ENCODE measurements at regions not wholly inside any gene's neighbourhood (a gene's known extent, or its start where the extent isn't known, plus 50 kb on each side); places are given as distances from the start of the nearest gene placed in this dataset.

DNA sequence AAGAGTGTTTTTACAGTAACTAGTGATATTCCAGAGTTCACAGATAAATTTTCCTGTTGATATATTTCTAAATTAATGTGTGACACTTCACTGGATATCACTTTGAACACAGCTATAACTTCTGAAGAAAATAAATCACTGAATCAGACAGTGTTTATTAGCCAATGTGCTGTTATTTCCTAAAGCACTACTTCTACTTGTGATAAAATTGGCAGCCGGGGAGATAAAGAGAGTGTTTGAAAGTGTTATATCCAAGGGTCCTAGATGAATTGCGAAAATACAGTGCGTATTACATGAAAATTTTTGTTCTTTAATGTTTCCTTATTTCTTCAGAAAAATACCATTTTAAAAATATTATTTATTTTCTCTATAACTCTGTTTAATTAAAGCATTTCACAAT is 417.5 kb upstream of the ARGLU1 start:
- Histone ChIP-seq H3K4me3 (ENCODE audit: insufficient read depth, low read length, poor library complexity, severe bottlenecking) (no peak overlapping the region), H3K9me2 (replicated peaks; ENCODE audit: insufficient read depth, low read length) (no peaks in the 10 kb centered on the region), H4K20me1 (ENCODE audit: low read depth, low read length) (no peaks in the 10 kb centered on the region), H3K79me2 (ENCODE audit: insufficient read depth, low read length) (no peaks in the 10 kb centered on the region), H3K4me2 (ENCODE audit: low read depth, low read length, poor library complexity, severe bottlenecking) (no peak overlapping the region), H3K27ac (ENCODE audit: low read depth, low read length) (no peak overlapping the region), H3K9me3 (ENCODE audit: insufficient read depth, low read length) (no peaks in the 10 kb centered on the region), H3F3A (ENCODE audit: insufficient read depth) (no peaks in the 10 kb centered on the region), H2AFZ (ENCODE audit: low read depth, low read length, severe bottlenecking) (no peak overlapping the region), H3K27me3 (ENCODE audit: low read length) (no peaks in the 10 kb centered on the region), H3K36me3 (ENCODE audit: low read length) (no peaks in the 10 kb centered on the region), H3K9ac (ENCODE audit: low read length) (no peak overlapping the region)
- no peak for TF ChIP-seq EZH2phosphoT487 (conservative IDR thresholded peaks at IDR 0.05; ENCODE audit: low read length)
- TF ChIP-seq, protein P1, sequence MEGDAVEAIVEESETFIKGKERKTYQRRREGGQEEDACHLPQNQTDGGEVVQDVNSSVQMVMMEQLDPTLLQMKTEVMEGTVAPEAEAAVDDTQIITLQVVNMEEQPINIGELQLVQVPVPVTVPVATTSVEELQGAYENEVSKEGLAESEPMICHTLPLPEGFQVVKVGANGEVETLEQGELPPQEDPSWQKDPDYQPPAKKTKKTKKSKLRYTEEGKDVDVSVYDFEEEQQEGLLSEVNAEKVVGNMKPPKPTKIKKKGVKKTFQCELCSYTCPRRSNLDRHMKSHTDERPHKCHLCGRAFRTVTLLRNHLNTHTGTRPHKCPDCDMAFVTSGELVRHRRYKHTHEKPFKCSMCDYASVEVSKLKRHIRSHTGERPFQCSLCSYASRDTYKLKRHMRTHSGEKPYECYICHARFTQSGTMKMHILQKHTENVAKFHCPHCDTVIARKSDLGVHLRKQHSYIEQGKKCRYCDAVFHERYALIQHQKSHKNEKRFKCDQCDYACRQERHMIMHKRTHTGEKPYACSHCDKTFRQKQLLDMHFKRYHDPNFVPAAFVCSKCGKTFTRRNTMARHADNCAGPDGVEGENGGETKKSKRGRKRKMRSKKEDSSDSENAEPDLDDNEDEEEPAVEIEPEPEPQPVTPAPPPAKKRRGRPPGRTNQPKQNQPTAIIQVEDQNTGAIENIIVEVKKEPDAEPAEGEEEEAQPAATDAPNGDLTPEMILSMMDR (IDR thresholded peaks at IDR 0.05; ENCODE audit: insufficient read depth, low read length, poor library complexity, severe bottlenecking), result no peak

DNA sequence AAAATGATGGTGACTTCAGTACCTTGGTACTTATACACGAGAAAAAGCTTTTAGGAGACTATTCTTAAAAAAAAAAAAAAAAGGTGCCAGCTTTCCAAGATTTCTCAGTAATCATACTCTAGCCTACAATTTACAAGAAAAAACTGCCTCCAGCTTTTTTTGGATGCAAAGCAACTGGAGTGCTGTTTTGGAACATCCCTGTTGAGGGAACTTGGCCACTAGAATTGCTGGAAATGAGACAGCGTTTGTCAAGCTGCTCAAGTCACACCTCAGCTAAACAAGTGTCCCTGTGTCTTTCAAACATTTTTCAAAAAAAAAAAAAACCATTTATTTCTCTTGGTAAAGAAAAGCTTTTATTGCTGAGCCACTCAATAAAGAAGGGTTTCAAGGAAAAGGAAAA is 413.1 kb upstream of the ARGLU1 start:
- no peaks in the 10 kb centered on the region for H3K27me3 ChIP-seq (ENCODE audit: low read length)
- no peaks in the 10 kb centered on the region for H3K9me2 ChIP-seq (replicated peaks; ENCODE audit: insufficient read depth, low read length)
- H3K79me2 ChIP-seq (ENCODE audit: insufficient read depth, low read length), result no peaks in the 10 kb centered on the region
- H3K4me3 ChIP-seq (ENCODE audit: insufficient read depth, low read length, poor library complexity, severe bottlenecking), result no peak overlapping the region
- no peak overlapping the region for H3K4me2 ChIP-seq (ENCODE audit: low read depth, low read length, poor library complexity, severe bottlenecking)
- no peaks in the 10 kb centered on the region for H4K20me1 ChIP-seq (ENCODE audit: low read depth, low read length)
- no peaks in the 10 kb centered on the region for H3K9me3 ChIP-seq (ENCODE audit: insufficient read depth, low read length)
- H3K27ac ChIP-seq (ENCODE audit: low read depth, low read length), result no peak overlapping the region
- TF ChIP-seq, protein P1 (IDR thresholded peaks at IDR 0.05; ENCODE audit: insufficient read depth, low read length, poor library complexity, severe bottlenecking), result no peak
- TF ChIP-seq EZH2phosphoT487 (conservative IDR thresholded peaks at IDR 0.05; ENCODE audit: low read length), result no peak
- H2AFZ ChIP-seq (ENCODE audit: low read depth, low read length, severe bottlenecking), result no peak overlapping the region
- H3K36me3 ChIP-seq (ENCODE audit: low read length), result no peaks in the 10 kb centered on the region
- no peaks in the 10 kb centered on the region for H3F3A ChIP-seq (ENCODE audit: insufficient read depth)
- no peak overlapping the region for H3K9ac ChIP-seq (ENCODE audit: low read length)

DNA sequence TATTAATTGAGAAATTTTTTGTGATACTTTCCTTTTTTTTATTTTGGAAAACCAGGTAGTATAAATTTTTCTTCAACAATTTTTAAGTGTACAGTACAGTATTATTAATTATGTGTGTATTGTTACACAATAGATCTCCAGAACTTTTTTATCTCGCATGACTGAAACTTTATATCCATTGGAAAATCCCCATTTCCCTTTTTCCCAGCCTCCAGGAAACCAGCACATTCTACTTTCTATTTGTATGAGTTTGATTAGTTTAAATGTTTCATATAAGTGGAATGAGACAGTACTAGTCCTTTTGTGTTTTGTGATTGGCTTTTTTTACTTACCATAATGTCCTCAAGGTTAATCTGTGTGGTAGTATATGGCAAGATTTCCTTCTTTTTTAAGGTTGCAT is 399.5 kb upstream of the ARGLU1 start:
- H3F3A ChIP-seq (ENCODE audit: insufficient read depth), result no peaks in the 10 kb centered on the region

More for the DNA sequence above, 399.5 kb upstream of the ARGLU1 start:
- Histone ChIP-seq H3K4me3 (ENCODE audit: insufficient read depth, low read length, poor library complexity, severe bottlenecking) (no peak overlapping the region), H3K4me2 (ENCODE audit: low read depth, low read length, poor library complexity, severe bottlenecking) (no peak overlapping the region), H3K27me3 (ENCODE audit: low read length) (no peaks in the 10 kb centered on the region), H2AFZ (ENCODE audit: low read depth, low read length, severe bottlenecking) (no peak overlapping the region), H3K79me2 (ENCODE audit: insufficient read depth, low read length) (no peaks in the 10 kb centered on the region), H3K9ac (ENCODE audit: low read length) (no peak overlapping the region), H3K9me3 (ENCODE audit: insufficient read depth, low read length) (no peaks in the 10 kb centered on the region), H3K27ac (ENCODE audit: low read depth, low read length) (no peak overlapping the region), H4K20me1 (ENCODE audit: low read depth, low read length) (no peaks in the 10 kb centered on the region), H3K9me2 (replicated peaks; ENCODE audit: insufficient read depth, low read length) (no peaks in the 10 kb centered on the region), H3K36me3 (ENCODE audit: low read length) (no peaks in the 10 kb centered on the region)
- TF ChIP-seq, protein P1 (IDR thresholded peaks at IDR 0.05; ENCODE audit: insufficient read depth, low read length, poor library complexity, severe bottlenecking), result no peak
- TF ChIP-seq EZH2phosphoT487 (conservative IDR thresholded peaks at IDR 0.05; ENCODE audit: low read length), result no peak

Data from SU-DHL-6 (cell line).